ENCODE measurements at regions not wholly inside any gene's neighbourhood (a gene's known extent, or its start where the extent isn't known, plus 50 kb on each side); places are given as distances from the start of the nearest gene placed in this dataset.

GRCh38 chr2:222364285-222364895 lies 60.0 kb upstream of the SGPP2 start:
- TF ChIP-seq CTCF (conservative IDR thresholded peaks at IDR 0.05) (no peak), EZH2 (IDR thresholded peaks at IDR 0.05; ENCODE audit: low read depth) (no peak)

All from PC-9 (cell line).